ENCODE measurements at regions not wholly inside any gene's neighbourhood (a gene's known extent, or its start where the extent isn't known, plus 50 kb on each side); places are given as distances from the start of the nearest gene placed in this dataset.

- Histone ChIP-seq H3F3A (ENCODE audit: insufficient read depth, low read length, poor library complexity, severe bottlenecking) (no peaks in the 10 kb centered on the region), H3K36me3 (ENCODE audit: insufficient read depth, low read length) (no peaks in the 10 kb centered on the region), H3K9me3 (ENCODE audit: low read length) (no peaks in the 10 kb centered on the region), H3K27ac (ENCODE audit: low read length) (no peak overlapping the region), H3K9ac (ENCODE audit: low read length) (no peak overlapping the region), H4K20me1 (ENCODE audit: insufficient read depth) (no peaks in the 10 kb centered on the region), H3K4me2 (ENCODE audit: low read length) (no peak overlapping the region), H3K27me3 (ENCODE audit: insufficient read depth, low read depth, low read length) (no peaks in the 10 kb centered on the region), H2AFZ (ENCODE audit: low read depth, low read length) (no peak overlapping the region), H3K4me3 (ENCODE audit: low read length) (no peak overlapping the region), H3K9me2 (ENCODE audit: insufficient read depth, low read length) (no peaks in the 10 kb centered on the region), H3K79me2 (replicated peaks; ENCODE audit: insufficient read depth, low read length) (no peaks in the 10 kb centered on the region)
- TF ChIP-seq RAD21 (conservative IDR thresholded peaks at IDR 0.05) (no peak), MXI1 (conservative IDR thresholded peaks at IDR 0.05; ENCODE audit: poor library complexity, severe bottlenecking) (no peak), EP300 (conservative IDR thresholded peaks at IDR 0.05; ENCODE audit: poor library complexity, severe bottlenecking) (no peak), POLR2AphosphoS5 (IDR thresholded peaks at IDR 0.05) (no peak), TAF1 (IDR thresholded peaks at IDR 0.05; ENCODE audit: low read depth) (no peak)
- TF ChIP-seq, protein P1, sequence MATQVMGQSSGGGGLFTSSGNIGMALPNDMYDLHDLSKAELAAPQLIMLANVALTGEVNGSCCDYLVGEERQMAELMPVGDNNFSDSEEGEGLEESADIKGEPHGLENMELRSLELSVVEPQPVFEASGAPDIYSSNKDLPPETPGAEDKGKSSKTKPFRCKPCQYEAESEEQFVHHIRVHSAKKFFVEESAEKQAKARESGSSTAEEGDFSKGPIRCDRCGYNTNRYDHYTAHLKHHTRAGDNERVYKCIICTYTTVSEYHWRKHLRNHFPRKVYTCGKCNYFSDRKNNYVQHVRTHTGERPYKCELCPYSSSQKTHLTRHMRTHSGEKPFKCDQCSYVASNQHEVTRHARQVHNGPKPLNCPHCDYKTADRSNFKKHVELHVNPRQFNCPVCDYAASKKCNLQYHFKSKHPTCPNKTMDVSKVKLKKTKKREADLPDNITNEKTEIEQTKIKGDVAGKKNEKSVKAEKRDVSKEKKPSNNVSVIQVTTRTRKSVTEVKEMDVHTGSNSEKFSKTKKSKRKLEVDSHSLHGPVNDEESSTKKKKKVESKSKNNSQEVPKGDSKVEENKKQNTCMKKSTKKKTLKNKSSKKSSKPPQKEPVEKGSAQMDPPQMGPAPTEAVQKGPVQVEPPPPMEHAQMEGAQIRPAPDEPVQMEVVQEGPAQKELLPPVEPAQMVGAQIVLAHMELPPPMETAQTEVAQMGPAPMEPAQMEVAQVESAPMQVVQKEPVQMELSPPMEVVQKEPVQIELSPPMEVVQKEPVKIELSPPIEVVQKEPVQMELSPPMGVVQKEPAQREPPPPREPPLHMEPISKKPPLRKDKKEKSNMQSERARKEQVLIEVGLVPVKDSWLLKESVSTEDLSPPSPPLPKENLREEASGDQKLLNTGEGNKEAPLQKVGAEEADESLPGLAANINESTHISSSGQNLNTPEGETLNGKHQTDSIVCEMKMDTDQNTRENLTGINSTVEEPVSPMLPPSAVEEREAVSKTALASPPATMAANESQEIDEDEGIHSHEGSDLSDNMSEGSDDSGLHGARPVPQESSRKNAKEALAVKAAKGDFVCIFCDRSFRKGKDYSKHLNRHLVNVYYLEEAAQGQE (IDR thresholded peaks at IDR 0.05; ENCODE audit: borderline replicate concordance), result no peak
These were observed 121.8 kb downstream of the INHBA start for GRCh38 chr7:41581041-41581440.

DNA sequence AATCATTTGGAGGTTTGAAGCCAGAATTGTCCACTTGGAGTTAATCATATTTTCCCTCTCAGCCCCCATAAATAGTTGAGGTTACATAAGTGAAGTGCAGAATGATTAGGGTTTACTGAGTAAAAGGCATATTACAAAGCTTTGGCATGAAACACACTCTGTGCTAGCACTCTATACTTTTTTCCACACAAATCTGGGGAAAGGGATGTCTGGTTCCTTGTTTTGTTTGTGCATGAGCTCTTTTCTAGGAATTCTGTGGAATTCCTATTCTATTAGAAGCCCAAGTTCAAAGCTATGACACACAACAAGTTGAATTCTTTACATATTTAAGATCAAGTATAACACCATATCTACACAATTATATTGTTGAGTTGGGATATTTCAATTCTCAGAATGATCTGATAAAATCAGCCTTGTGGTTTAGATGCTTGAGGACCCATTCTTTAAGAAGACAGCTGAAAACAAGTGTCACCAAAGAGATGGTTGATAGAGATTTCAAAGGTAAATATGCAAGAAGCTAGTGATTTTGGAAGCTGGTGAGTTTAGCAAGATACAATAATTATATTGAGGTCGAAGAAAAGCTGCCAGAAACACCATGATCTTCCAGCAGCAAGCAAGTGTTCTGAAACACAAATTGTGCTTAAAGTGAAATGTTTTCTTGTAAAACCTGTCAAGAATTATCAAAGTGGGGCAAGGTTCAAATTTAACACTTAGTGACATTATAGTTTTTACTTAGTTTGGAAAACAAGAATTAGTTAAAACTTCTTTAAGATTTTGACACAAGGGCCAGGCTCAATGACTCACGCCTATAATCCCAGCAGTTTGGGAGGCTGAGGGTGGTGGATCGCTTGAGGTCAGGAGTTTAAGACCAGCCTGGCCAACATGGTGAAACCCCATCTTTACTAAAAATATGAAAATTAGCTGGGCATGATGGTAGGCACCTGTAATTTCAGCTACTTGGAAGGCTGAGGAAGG is 122.6 kb downstream of the INHBA start:
- no peak overlapping the region for H3K27ac ChIP-seq (ENCODE audit: low read length)
- no peaks in the 10 kb centered on the region for H3F3A ChIP-seq (ENCODE audit: insufficient read depth, low read length, poor library complexity, severe bottlenecking)
- H4K20me1 ChIP-seq (ENCODE audit: insufficient read depth), result no peaks in the 10 kb centered on the region
- H3K27me3 ChIP-seq (ENCODE audit: insufficient read depth, low read depth, low read length), result no peaks in the 10 kb centered on the region
- no peaks in the 10 kb centered on the region for H3K9me2 ChIP-seq (ENCODE audit: insufficient read depth, low read length)
- TF ChIP-seq, protein P2, sequence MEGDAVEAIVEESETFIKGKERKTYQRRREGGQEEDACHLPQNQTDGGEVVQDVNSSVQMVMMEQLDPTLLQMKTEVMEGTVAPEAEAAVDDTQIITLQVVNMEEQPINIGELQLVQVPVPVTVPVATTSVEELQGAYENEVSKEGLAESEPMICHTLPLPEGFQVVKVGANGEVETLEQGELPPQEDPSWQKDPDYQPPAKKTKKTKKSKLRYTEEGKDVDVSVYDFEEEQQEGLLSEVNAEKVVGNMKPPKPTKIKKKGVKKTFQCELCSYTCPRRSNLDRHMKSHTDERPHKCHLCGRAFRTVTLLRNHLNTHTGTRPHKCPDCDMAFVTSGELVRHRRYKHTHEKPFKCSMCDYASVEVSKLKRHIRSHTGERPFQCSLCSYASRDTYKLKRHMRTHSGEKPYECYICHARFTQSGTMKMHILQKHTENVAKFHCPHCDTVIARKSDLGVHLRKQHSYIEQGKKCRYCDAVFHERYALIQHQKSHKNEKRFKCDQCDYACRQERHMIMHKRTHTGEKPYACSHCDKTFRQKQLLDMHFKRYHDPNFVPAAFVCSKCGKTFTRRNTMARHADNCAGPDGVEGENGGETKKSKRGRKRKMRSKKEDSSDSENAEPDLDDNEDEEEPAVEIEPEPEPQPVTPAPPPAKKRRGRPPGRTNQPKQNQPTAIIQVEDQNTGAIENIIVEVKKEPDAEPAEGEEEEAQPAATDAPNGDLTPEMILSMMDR (IDR thresholded peaks at IDR 0.05; ENCODE audit: poor library complexity, severe bottlenecking), result no peak
- TF ChIP-seq, protein P1 (IDR thresholded peaks at IDR 0.05; ENCODE audit: borderline replicate concordance), result no peak
- TF ChIP-seq SMC3 (conservative IDR thresholded peaks at IDR 0.05; ENCODE audit: poor library complexity) (no peak), RAD21 (conservative IDR thresholded peaks at IDR 0.05) (no peak), POLR2AphosphoS5 (IDR thresholded peaks at IDR 0.05) (no peak), EP300 (conservative IDR thresholded peaks at IDR 0.05; ENCODE audit: poor library complexity, severe bottlenecking) (no peak), TAF1 (IDR thresholded peaks at IDR 0.05; ENCODE audit: low read depth) (no peak), MXI1 (conservative IDR thresholded peaks at IDR 0.05; ENCODE audit: poor library complexity, severe bottlenecking) (no peak), EZH2 (IDR thresholded peaks at IDR 0.05; ENCODE audit: borderline replicate concordance, insufficient read depth, low read length, poor library complexity, severe bottlenecking) (no peak)
- no peaks in the 10 kb centered on the region for H3K79me2 ChIP-seq (replicated peaks; ENCODE audit: insufficient read depth, low read length)
- no peaks in the 10 kb centered on the region for H3K9me3 ChIP-seq (ENCODE audit: low read length)
- H3K36me3 ChIP-seq (ENCODE audit: insufficient read depth, low read length), result no peaks in the 10 kb centered on the region
- H2AFZ ChIP-seq (ENCODE audit: low read depth, low read length), result no peak overlapping the region
- no peak overlapping the region for H3K4me2 ChIP-seq (ENCODE audit: low read length)
- H3K4me3 ChIP-seq (ENCODE audit: low read length), result no peak overlapping the region
- no peak overlapping the region for H3K9ac ChIP-seq (ENCODE audit: low read length)

All from neural cell (in vitro differentiated cells).